Fibroblast of the aortic adventitia (primary cell): ENCODE measurements at regions not wholly inside any gene's neighbourhood (a gene's known extent, or its start where the extent isn't known, plus 50 kb on each side); places are given as distances from the start of the nearest gene placed in this dataset.

Experiments
- DNase-seq: peaks from one replicate; pipeline ENCODE4 v3.0.0-alpha.2; 2010; ENCODE audit warnings: low read depth
- H3K4me3 ChIP-seq: 2 replicates; pipeline ENCODE4 v1.5.1; 2011; ENCODE audit warnings: low read depth, mild to moderate bottlenecking, control low read depth, low read length, moderate library complexity
- CTCF ChIP-seq: IDR thresholded peaks from 2 replicates; pipeline ENCODE4 v1.5.1; 2011; ENCODE audit warnings: mild to moderate bottlenecking, low read length, control low read depth, inconsistent platforms; ENCODE audit not compliant: insufficient read depth

- no peak overlapping the region for H3K4me3 ChIP-seq
- no peak for TF ChIP-seq CTCF
- no peak for DNase-seq
Observed at GRCh38 chr16:49194537-49195236, 87.0 kb downstream of the CBLN1 start.

GRCh38 chr16:49193596-49193995 lies 88.0 kb downstream of the CBLN1 start:
- no peak overlapping the region for H3K4me3 ChIP-seq
- no peak for TF ChIP-seq CTCF
- DNase-seq = no peak

DNA sequence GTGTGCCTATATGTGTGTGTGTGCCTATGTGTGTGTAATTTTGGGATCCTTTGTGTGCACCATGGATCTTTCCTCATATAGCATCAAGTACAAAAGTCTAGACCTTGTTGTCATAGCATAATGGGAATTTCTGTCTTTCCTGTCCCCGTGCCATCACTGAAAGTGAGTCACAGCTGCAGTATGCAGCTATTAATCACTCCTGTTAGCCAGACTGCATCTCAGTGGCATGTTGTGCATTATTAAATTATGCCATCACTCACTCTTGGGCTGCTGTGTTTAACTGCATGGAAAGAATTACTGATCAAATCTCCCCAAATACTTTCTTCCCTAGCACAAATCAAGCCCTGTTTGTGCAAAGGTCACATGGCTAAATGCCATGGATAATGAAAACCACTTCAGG lies 92.4 kb downstream of the CBLN1 start:
- no peak for DNase-seq
- H3K4me3 ChIP-seq = no peak overlapping the region
- TF ChIP-seq CTCF = no peak

DNA sequence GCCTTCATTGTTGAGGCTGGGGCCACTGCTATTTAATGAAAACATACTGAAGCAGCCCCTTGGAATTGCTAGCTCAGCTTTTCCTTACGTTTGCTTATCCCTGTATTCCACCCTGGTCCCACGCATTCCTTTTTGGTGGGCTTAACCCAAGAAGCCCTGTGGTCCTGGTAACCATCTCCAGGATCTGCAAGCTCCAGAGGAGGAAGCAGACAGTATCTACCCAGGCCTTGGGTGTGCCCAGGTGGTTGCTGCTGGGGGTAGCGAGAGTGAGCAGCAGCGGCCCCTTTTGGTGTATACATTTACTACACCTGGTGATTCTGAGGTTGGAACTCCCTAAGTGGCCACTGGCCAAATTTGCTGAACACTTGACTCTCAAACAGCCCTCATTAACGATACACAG lies 97.7 kb downstream of the CBLN1 start:
- no peak overlapping the region for H3K4me3 ChIP-seq
- no peak for DNase-seq
- TF ChIP-seq CTCF = no peak

DNA sequence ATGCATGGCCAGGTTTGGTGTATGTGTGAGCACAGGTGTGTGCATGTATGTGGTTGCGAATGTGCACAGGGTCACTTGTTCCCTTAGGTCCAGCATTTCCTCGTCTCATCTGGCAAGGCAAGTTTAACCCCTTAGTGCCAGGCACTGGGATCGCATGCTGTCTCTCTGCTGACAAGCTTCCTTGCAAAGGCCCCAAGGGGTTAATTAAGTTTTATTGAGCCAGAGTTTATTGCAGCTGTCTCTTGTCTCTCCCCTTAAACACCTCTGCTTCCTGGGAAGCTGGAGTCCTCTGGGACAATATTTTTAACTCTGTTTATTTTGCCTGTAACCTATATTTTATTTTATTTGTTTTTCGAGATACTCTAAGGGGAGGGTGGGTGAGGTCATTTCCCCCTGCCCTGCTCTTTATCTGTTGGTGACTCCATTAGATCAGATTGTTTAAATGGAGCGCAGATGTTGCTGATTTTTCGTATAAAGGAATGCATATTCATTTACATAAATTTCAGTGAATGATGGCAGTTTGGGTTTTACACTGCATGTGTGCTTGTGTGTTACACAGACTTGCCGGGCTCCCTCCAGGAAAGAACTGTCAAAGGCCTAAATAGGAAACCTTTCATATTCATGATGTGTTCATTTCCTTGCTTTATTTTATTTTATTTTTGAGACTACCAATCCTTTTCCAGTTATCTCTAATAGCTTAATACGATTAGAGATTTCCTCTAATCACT lies 99.7 kb downstream of the CBLN1 start:
- H3K4me3 ChIP-seq = no peak overlapping the region
- TF ChIP-seq CTCF = no peak
- no peak for DNase-seq

- no peak for DNase-seq
- no peak for TF ChIP-seq CTCF
- H3K4me3 ChIP-seq = no peak overlapping the region
Observed at GRCh38 chr16:49179714-49180330, 101.8 kb downstream of the CBLN1 start.
